GM23338 (cell line): ENCODE measurements at regions not wholly inside any gene's neighbourhood (a gene's known extent, or its start where the extent isn't known, plus 50 kb on each side); places are given as distances from the start of the nearest gene placed in this dataset.
A peak's percentile ranks its signal among the peaks of the same experiment; 100 is the strongest.

Source experiments
- ATAC-seq: fragments of 200-7000 bp; cut with Tn5 transposase; 3 replicates; pipeline ENCODE4 v1.9.1; 2020
- DNase-seq: peaks from one replicate; pipeline ENCODE4 v3.0.0-alpha.2; 2015; ENCODE audit warnings: low spot score
- H2AFZ ChIP-seq: fragments of 200-600 bp; sonication (generic); 2 replicates; pipeline ENCODE4 v1.8.0; 2016; ENCODE audit warnings: antibody characterized with exemption, mild to moderate bottlenecking, moderate library complexity
- H3F3A ChIP-seq: fragments of 200-600 bp; sonication (generic); replicated peaks from 2 replicates; pipeline ENCODE4 v1.8.0; 2017; ENCODE audit warnings: antibody characterized with exemption, mixed run types, low read depth
- H3K27ac ChIP-seq: fragments of 200-600 bp; sonication (generic); 2 replicates; pipeline ENCODE4 v1.6.1; 2016; ENCODE audit warnings: low read depth
- H3K27me3 ChIP-seq: fragments of 200-600 bp; sonication (generic); 2 replicates; pipeline ENCODE4 v1.8.0; 2016; ENCODE audit warnings: mild to moderate bottlenecking, mixed run types, moderate library complexity; ENCODE audit not compliant: insufficient read depth
- H3K36me3 ChIP-seq: fragments of 200-600 bp; sonication (generic); 2 replicates; pipeline ENCODE4 v1.8.0; 2016; ENCODE audit warnings: mild to moderate bottlenecking; ENCODE audit not compliant: insufficient read depth
- H3K4me1 ChIP-seq: fragments of 200-600 bp; sonication (generic); 2 replicates; pipeline ENCODE4 v1.8.0; 2016; ENCODE audit warnings: mild to moderate bottlenecking, moderate library complexity; ENCODE audit not compliant: insufficient read depth
- H3K4me2 ChIP-seq: fragments of 200-600 bp; sonication (generic); 2 replicates; pipeline ENCODE4 v1.7.1; 2017; ENCODE audit warnings: mixed run types
- H3K4me3 ChIP-seq: fragments of 200-600 bp; sonication (generic); 2 replicates; pipeline ENCODE4 v1.6.1; 2016; ENCODE audit warnings: mixed run types
- H3K79me2 ChIP-seq: fragments of 200-600 bp; sonication (generic); replicated peaks from 2 replicates; pipeline ENCODE4 v1.8.0; 2017; ENCODE audit warnings: mild to moderate bottlenecking; ENCODE audit not compliant: insufficient read depth
- H3K9me2 ChIP-seq: fragments of 200-600 bp; sonication (generic); 2 replicates; pipeline ENCODE4 v1.8.0; 2017; ENCODE audit not compliant: insufficient read depth
- H4K20me1 ChIP-seq: fragments of 200-600 bp; sonication (generic); replicated peaks from 2 replicates; pipeline ENCODE4 v1.8.0; 2017; ENCODE audit warnings: mild to moderate bottlenecking; ENCODE audit not compliant: insufficient read depth
- H3K27ac Mint-ChIP-seq: 2 replicates; pipeline ENCODE4 v1.8.0; 2020; ENCODE audit warnings: inconsistent platforms, mild to moderate bottlenecking, moderate library complexity, mixed read lengths
- H3K27me3 Mint-ChIP-seq: 3 replicates; pipeline ENCODE4 v1.8.0; 2022; ENCODE audit warnings: low read depth, mild to moderate bottlenecking, moderate library complexity, mixed read lengths, inconsistent platforms; ENCODE audit not compliant: insufficient read depth, poor library complexity
- H3K36me3 Mint-ChIP-seq: 3 replicates; pipeline ENCODE4 v1.8.0; 2021; ENCODE audit warnings: low read depth, mild to moderate bottlenecking, inconsistent platforms, moderate library complexity, mixed read lengths
- H3K4me1 Mint-ChIP-seq: 3 replicates; pipeline ENCODE4 v1.8.0; 2020; ENCODE audit warnings: mild to moderate bottlenecking, inconsistent platforms, mixed read lengths
- H3K4me3 Mint-ChIP-seq: 3 replicates; pipeline ENCODE4 v1.8.0; 2021; ENCODE audit warnings: moderate library complexity, mild to moderate bottlenecking, inconsistent platforms, mixed read lengths
- H3K9me3 Mint-ChIP-seq: 3 replicates; pipeline ENCODE4 v1.8.0; 2020; ENCODE audit warnings: moderate library complexity, mild to moderate bottlenecking, inconsistent platforms, mixed read lengths
- CREB1 ChIP-seq: fragments of 250-450 bp; sonication (Bioruptor Pico); IDR thresholded peaks from 2 replicates; pipeline ENCODE4 v1.5.0; 2020; ENCODE audit warnings: low read depth, mild to moderate bottlenecking, moderate library complexity
- CTCF ChIP-seq, 2 experiments: fragments of 200-600 bp in 1 of 2; sonication (generic) in 1 of 2; conservative IDR thresholded peaks; 2 replicates each; pipeline versions ENCODE4 v1.5.1 to v1.6.1; 2016 to 2017; ENCODE audit warnings: antibody characterized with exemption in 2 of 2, low read depth in 2 of 2, mild to moderate bottlenecking in 2 of 2, moderate library complexity in 1 of 2
- ETS1 ChIP-seq: IDR thresholded peaks from 2 replicates; pipeline ENCODE4 v1.6.1; 2016; ENCODE audit warnings: antibody characterized with exemption
- EZH2 ChIP-seq: fragments of 200-600 bp; sonication (generic); IDR thresholded peaks from one replicate; pipeline ENCODE4 v1.8.0; 2017; ENCODE audit warnings: antibody characterized with exemption, mild to moderate bottlenecking, low read depth; ENCODE audit not compliant: unreplicated experiment
- EZH2phosphoT487 ChIP-seq: fragments of 200-600 bp; sonication (generic); IDR thresholded peaks from one replicate; pipeline ENCODE4 v1.8.1; 2018; ENCODE audit warnings: antibody characterized with exemption; ENCODE audit not compliant: unreplicated experiment
- JUNB ChIP-seq: IDR thresholded peaks from one replicate; pipeline ENCODE4 v1.6.1; 2016; ENCODE audit warnings: antibody characterized with exemption; ENCODE audit not compliant: unreplicated experiment
- NANOG ChIP-seq: IDR thresholded peaks from 2 replicates; pipeline ENCODE4 v1.6.1; 2016; ENCODE audit warnings: antibody characterized with exemption, borderline replicate concordance
- POLR2AphosphoS5 ChIP-seq: IDR thresholded peaks from 2 replicates; pipeline ENCODE4 v1.6.1; 2016; ENCODE audit warnings: antibody characterized with exemption, low read depth
- REST ChIP-seq: IDR thresholded peaks from one replicate; pipeline ENCODE4 v1.6.1; 2018; ENCODE audit warnings: antibody characterized with exemption; ENCODE audit not compliant: unreplicated experiment
- STAT1 ChIP-seq: IDR thresholded peaks from one replicate; pipeline ENCODE4 v1.6.1; 2016; ENCODE audit warnings: antibody characterized with exemption; ENCODE audit not compliant: unreplicated experiment
- ZNF114 ChIP-seq: fragments of 250-450 bp; sonication (Bioruptor Pico); IDR thresholded peaks from 2 replicates; pipeline ENCODE4 v1.5.0; 2020; ENCODE audit warnings: mild to moderate bottlenecking, moderate library complexity
- ZNF331 ChIP-seq: fragments of 250-450 bp; sonication (Bioruptor Pico); IDR thresholded peaks from 2 replicates; pipeline ENCODE4 v1.5.0; 2020; ENCODE audit warnings: low read depth, mild to moderate bottlenecking, moderate library complexity
- ZNF462 ChIP-seq: fragments of 250-450 bp; sonication (Bioruptor Pico); IDR thresholded peaks from 2 replicates; pipeline ENCODE4 v1.5.0; 2020; ENCODE audit warnings: mild to moderate bottlenecking, moderate library complexity

GRCh38 chr3:124636863-124637296 lies 93.4 kb upstream of the UMPS start:
- Mint-ChIP-seq H3K4me3 (no peak overlapping the region), H3K36me3 (no peaks in the 10 kb centered on the region), H3K4me1 (peaks cover 56% of the 10 kb centered on the region), H3K27ac (no peak overlapping the region), H3K27me3 (peaks cover 1% of the 10 kb centered on the region), H3K9me3 (no peaks in the 10 kb centered on the region)
- Histone ChIP-seq H3K27me3 (no peaks in the 10 kb centered on the region), H3K27ac (no peak overlapping the region), H3K4me3 (no peak overlapping the region), H3F3A (no peaks in the 10 kb centered on the region), H3K4me1 (peaks cover 43% of the 10 kb centered on the region), H4K20me1 (no peaks in the 10 kb centered on the region), H3K4me2 (no peak overlapping the region), H2AFZ (peak overlapping the region; percentile 76; the same call in 1 of the 2 replicates), H3K9me2 (peaks cover 27% of the 10 kb centered on the region), H3K36me3 (no peaks in the 10 kb centered on the region), H3K79me2 (no peaks in the 10 kb centered on the region)
- DNase-seq (no peak), ATAC-seq (peak; percentile 17; the same call in 2 of the 3 replicates)
- TF ChIP-seq ETS1 (no peak), REST (no peak), CTCF (conservative IDR thresholded peaks at IDR 0.05; ENCODE audit: low read depth in 2 of 2) (no peak), CREB1 (CRISPR knock-in tag) (no peak), NANOG (no peak), ZNF114 (CRISPR knock-in tag) (no peak), EZH2 (no peak), STAT1 (no peak), ZNF331 (CRISPR knock-in tag) (no peak), ZNF462 (CRISPR knock-in tag) (no peak), POLR2AphosphoS5 (no peak), EZH2phosphoT487 (no peak), JUNB (no peak)
